HG03045 (cell line): ENCODE measurements at regions not wholly inside any gene's neighbourhood (a gene's known extent, or its start where the extent isn't known, plus 50 kb on each side); places are given as distances from the start of the nearest gene placed in this dataset.
"Not testable (repeated sequence)": the region's sequence is repeated elsewhere in the genome, so short reads cannot be mapped to it uniquely, and the experiment has no call there.

Source experiments
- ATAC-seq: cut with Tn5 transposase; IDR thresholded peaks from one replicate; pipeline ENCODE4 v1.9.1; 2021; ENCODE audit warnings: mild to moderate bottlenecking, moderate library complexity; ENCODE audit not compliant: unreplicated experiment

- ATAC-seq: no peak
Observed at GRCh38 chr7:136441835-136442234, 426.6 kb upstream of the CHRM2 start.

GRCh38 chr7:136431736-136432135 is 436.7 kb upstream of the CHRM2 start:
- not testable (repeated sequence) for ATAC-seq

- ATAC-seq: no peak
Observed at GRCh38 chr7:136424058-136424457, 444.4 kb upstream of the CHRM2 start.

- not testable (repeated sequence) for ATAC-seq
Observed at GRCh38 chr7:136419740-136420139, 442.6 kb upstream of the MTPN start.

- no peak for ATAC-seq
Observed at GRCh38 chr7:136412952-136413351, 435.8 kb upstream of the MTPN start.

- ATAC-seq: peak; percentile 90
Observed at GRCh38 chr7:136405931-136406777, 429.0 kb upstream of the MTPN start.

GRCh38 chr7:136403591-136403990 is 426.4 kb upstream of the MTPN start:
- no peak for ATAC-seq

- no peak for ATAC-seq
Observed at GRCh38 chr7:136400877-136401276, 423.7 kb upstream of the MTPN start.

- no peak for ATAC-seq
Observed at GRCh38 chr7:136399385-136399784, 422.2 kb upstream of the MTPN start.

- ATAC-seq: no peak
Observed at GRCh38 chr7:136392856-136393255, 415.7 kb upstream of the MTPN start.

GRCh38 chr7:136391371-136391770 is 414.2 kb upstream of the MTPN start:
- ATAC-seq: no peak

- no peak for ATAC-seq
Observed at GRCh38 chr7:136389933-136390332, 412.8 kb upstream of the MTPN start.

- ATAC-seq: no peak
Observed at GRCh38 chr7:136386876-136387275, 409.7 kb upstream of the MTPN start.

GRCh38 chr7:136371409-136371808 is 394.2 kb upstream of the MTPN start:
- not testable (repeated sequence) for ATAC-seq

GRCh38 chr7:136370137-136370536 is 393.0 kb upstream of the MTPN start:
- ATAC-seq: no peak

- ATAC-seq: no peak
Observed at GRCh38 chr7:136369225-136369624, 392.1 kb upstream of the MTPN start.

GRCh38 chr7:136359333-136359903 is 382.3 kb upstream of the MTPN start:
- peak; percentile 91 for ATAC-seq

- ATAC-seq: peak; percentile 52
Observed at GRCh38 chr7:136353287-136353686, 376.1 kb upstream of the MTPN start.

- no peak for ATAC-seq
Observed at GRCh38 chr7:136348542-136349192, 371.5 kb upstream of the MTPN start.

GRCh38 chr7:136348142-136348541 is 371.0 kb upstream of the MTPN start:
- ATAC-seq: no peak

GRCh38 chr7:136347488-136347887 is 370.3 kb upstream of the MTPN start:
- no peak for ATAC-seq

GRCh38 chr7:136342251-136342650 is 365.1 kb upstream of the MTPN start:
- ATAC-seq: no peak
